PFSK-1 (cell line): ENCODE measurements at regions not wholly inside any gene's neighbourhood (a gene's known extent, or its start where the extent isn't known, plus 50 kb on each side); places are given as distances from the start of the nearest gene placed in this dataset.

ENCODE experiments used
- FOXP2 ChIP-seq: optimal IDR thresholded peaks from 2 replicates; pipeline ENCODE3; 2011; ENCODE audit warnings: borderline replicate concordance, control low read depth, inconsistent platforms; ENCODE audit not compliant: insufficient read depth; ENCODE audit errors: extremely low read length, extremely low read depth
- POLR2AphosphoS5 ChIP-seq: IDR thresholded peaks from 2 replicates; pipeline ENCODE4 v1.6.1; 2012; ENCODE audit warnings: low read depth, mild to moderate bottlenecking, control low read depth, low read length, moderate library complexity
- REST ChIP-seq, 2 experiments: IDR thresholded peaks; 2 replicates each; pipeline versions ENCODE4 v1.6.1 to v1.8.0; 2011 to 2012; ENCODE audit warnings: low read depth in 2 of 2, low read length in 2 of 2, control low read depth in 1 of 2, inconsistent platforms in 1 of 2, mild to moderate bottlenecking in 1 of 2, moderate library complexity in 1 of 2; ENCODE audit not compliant: insufficient read depth in 1 of 2
- SIN3A ChIP-seq: IDR thresholded peaks from 2 replicates; pipeline ENCODE4 v1.6.1; 2012; ENCODE audit warnings: mild to moderate bottlenecking, low read length, moderate library complexity, borderline replicate concordance; ENCODE audit not compliant: insufficient read depth
- TAF1 ChIP-seq: IDR thresholded peaks from 2 replicates; pipeline ENCODE4 v1.6.1; 2012; ENCODE audit warnings: low read length, control low read depth, borderline replicate concordance; ENCODE audit not compliant: insufficient read depth

DNA sequence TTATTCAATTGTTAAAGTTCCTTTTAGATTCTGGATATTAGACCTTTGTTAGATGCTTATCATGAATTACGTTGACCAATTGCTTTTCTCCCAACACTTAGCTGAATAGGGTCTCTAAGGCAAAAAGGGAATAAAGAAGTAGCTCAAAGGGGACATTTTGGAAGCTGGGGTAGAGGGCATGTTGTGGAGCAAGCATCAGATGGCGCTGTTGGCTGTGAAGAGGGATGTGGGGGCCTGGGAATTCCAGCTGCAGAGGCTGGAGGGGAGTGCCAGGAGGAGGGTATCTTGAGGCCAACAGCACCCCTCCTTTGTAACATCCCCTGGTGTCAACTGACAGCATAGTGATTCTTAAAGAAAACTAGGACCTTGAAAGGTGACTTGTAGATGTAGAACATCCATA lies 198.2 kb downstream of the ADCYAP1 start:
- TF ChIP-seq FOXP2, result no peak
- TF ChIP-seq TAF1, result no peak
- TF ChIP-seq SIN3A, result no peak
- no peak for TF ChIP-seq REST (IDR thresholded peaks at IDR 0.05; ENCODE audit: insufficient read depth in 1 of 2, low read depth in 2 of 2, low read length in 2 of 2)
- TF ChIP-seq POLR2AphosphoS5, result no peak

DNA sequence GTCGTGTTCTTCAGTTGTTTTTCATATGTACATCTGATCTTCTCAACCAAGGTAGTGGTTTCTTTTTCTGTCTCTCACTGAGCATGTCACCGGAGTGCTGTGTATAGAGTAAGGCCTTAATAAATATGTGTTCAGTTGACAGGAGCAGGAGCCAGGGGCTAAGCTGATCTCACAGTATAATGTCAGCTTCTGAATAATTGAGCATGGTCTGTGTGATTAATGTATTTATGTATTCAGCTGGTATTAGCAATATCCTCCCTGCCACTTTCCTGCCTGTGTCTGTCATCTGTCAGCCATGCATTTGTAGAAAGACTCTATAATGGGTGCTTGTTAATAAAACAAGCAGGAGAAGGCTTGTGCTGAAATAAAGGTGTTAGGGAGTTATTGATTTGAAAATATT lies 198.9 kb downstream of the ADCYAP1 start:
- TF ChIP-seq REST (IDR thresholded peaks at IDR 0.05; ENCODE audit: insufficient read depth in 1 of 2, low read depth in 2 of 2, low read length in 2 of 2) (no peak), FOXP2 (no peak), POLR2AphosphoS5 (no peak), TAF1 (no peak), SIN3A (no peak)

DNA sequence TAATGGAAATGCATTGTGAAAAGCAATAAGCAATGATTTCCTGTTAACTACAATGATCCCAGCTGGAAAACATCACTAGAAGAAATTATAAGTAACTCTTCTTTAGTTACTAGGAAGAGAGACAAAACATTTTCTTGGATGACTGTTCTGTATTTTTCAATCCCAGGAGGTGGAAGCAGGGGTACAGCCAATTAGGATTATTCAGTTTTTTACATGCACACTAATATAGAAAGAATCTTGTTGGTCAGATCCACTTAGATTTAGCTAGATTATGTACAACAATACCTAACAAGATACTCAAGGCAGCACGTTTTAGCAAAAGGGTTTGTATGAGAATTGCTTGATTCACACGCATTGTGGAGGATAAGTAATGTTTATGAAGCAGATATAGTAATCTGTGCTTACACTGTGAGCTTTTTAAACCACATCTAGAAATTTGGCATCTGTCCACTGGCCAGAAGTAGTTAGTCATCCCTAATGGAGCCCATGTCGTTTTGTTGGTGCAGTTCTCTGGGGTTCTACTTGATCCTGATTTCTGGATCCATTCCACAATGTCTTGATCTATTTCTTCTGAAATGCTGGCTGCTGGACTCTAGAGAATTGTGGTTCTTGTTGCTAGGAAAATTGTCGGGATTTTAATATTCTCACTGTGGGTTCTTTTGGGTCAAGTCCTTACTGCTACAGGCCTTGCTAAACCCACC lies 199.7 kb downstream of the ADCYAP1 start:
- TF ChIP-seq TAF1 (no peak), SIN3A (no peak), REST (IDR thresholded peaks at IDR 0.05; ENCODE audit: insufficient read depth in 1 of 2, low read depth in 2 of 2, low read length in 2 of 2) (no peak), POLR2AphosphoS5 (no peak), FOXP2 (no peak)

DNA sequence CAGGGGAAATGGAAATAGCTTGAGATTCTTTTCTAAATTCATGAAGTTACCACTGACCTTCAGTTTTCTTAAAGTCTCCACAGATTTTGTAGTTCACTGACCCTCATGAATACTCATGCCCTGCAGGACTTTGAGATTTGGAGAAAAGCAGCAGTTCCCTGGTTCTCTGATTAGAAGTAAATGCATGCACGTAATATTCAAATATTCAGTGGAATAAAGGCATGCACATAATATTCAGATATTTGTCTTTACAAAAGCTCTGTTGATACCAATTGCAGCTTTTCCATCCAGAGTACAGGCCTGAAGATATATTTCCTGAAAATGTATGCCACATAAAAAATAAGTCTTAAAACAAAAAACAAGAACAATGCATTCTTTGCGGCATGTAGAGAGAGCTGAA lies 219.8 kb downstream of the ADCYAP1 start:
- no peak for TF ChIP-seq FOXP2
- TF ChIP-seq REST (IDR thresholded peaks at IDR 0.05; ENCODE audit: insufficient read depth in 1 of 2, low read depth in 2 of 2, low read length in 2 of 2), result no peak
- TF ChIP-seq SIN3A, result no peak
- no peak for TF ChIP-seq TAF1
- TF ChIP-seq POLR2AphosphoS5, result no peak

DNA sequence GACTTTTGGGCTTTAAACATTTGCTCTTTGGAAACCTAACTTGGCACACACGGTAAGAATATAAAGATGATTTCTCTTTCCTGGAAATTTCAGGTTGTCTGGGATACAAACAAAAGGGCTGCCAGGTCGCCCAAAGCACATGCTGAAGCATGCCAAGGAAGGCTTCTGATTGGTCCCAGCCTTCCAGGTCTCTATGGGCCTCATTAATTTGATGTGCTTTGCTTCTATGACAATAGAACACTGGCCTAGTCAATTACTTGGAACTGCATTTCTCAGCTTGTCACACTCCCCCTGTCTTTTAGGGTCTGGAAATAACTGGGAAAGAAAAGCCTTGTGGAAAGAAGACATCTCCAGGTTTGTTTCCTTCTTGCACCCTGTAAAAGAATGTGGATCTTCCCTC lies 228.9 kb downstream of the ADCYAP1 start:
- TF ChIP-seq FOXP2 (no peak), REST (IDR thresholded peaks at IDR 0.05; ENCODE audit: insufficient read depth in 1 of 2, low read depth in 2 of 2, low read length in 2 of 2) (no peak), TAF1 (no peak), SIN3A (no peak), POLR2AphosphoS5 (no peak)
